ENCODE measurements at regions not wholly inside any gene's neighbourhood (a gene's known extent, or its start where the extent isn't known, plus 50 kb on each side); places are given as distances from the start of the nearest gene placed in this dataset.

GRCh38 chr5:161112371-161112770 lies 260.4 kb upstream of the ATP10B start:
- no peak for DNase-seq
- no peaks in the 10 kb centered on the region for H3K36me3 Mint-ChIP-seq
- H3K4me3 ChIP-seq (ENCODE audit: low read depth, low read length) = no peak overlapping the region
- H3K4me1 ChIP-seq (ENCODE audit: control insufficient read depth, insufficient read depth, low read length, poor library complexity, severe bottlenecking) = no peaks in the 10 kb centered on the region
- no peaks in the 10 kb centered on the region for H3K27me3 ChIP-seq (ENCODE audit: control insufficient read depth, insufficient read depth, low read length)
- peaks cover 0 to 4% (median 0%) of the 10 kb centered on the region in 7 donors for H3K9me3 Mint-ChIP-seq
- H3K36me3 ChIP-seq (ENCODE audit: control insufficient read depth, insufficient read depth, low read length) = no peaks in the 10 kb centered on the region
- H3K27ac ChIP-seq (ENCODE audit: insufficient read depth, low read length, poor library complexity, severe bottlenecking) = no peak overlapping the region
- no peak overlapping the region for H3K4me3 Mint-ChIP-seq
- H3K4me1 Mint-ChIP-seq = no peaks in the 10 kb centered on the region
- H3K9me3 ChIP-seq (ENCODE audit: control insufficient read depth in 2 of 2, low read length in 2 of 2) = no peaks in the 10 kb centered on the region
- H3K27me3 Mint-ChIP-seq = peaks cover 4% of the 10 kb centered on the region
- no peak overlapping the region for H3K27ac Mint-ChIP-seq
- ATAC-seq (ENCODE audit: low read depth in 2 of 2) = no peak

- H3K9me3 Mint-ChIP-seq = peaks cover 0 to 1% (median 0%) of the 10 kb centered on the region in 7 donors
- no peak overlapping the region for H3K27ac Mint-ChIP-seq
- H3K36me3 ChIP-seq (ENCODE audit: control insufficient read depth, insufficient read depth, low read length) = no peaks in the 10 kb centered on the region
- no peak overlapping the region for H3K4me3 ChIP-seq (ENCODE audit: low read depth, low read length)
- ATAC-seq (ENCODE audit: low read depth in 2 of 2) = no peak
- no peaks in the 10 kb centered on the region for H3K27me3 ChIP-seq (ENCODE audit: control insufficient read depth, insufficient read depth, low read length)
- no peak for DNase-seq
- H3K36me3 Mint-ChIP-seq = no peaks in the 10 kb centered on the region
- H3K4me1 Mint-ChIP-seq = no peaks in the 10 kb centered on the region
- no peaks in the 10 kb centered on the region for H3K4me1 ChIP-seq (ENCODE audit: control insufficient read depth, insufficient read depth, low read length, poor library complexity, severe bottlenecking)
- H3K27me3 Mint-ChIP-seq = peaks cover 4% of the 10 kb centered on the region
- no peak overlapping the region for H3K27ac ChIP-seq (ENCODE audit: insufficient read depth, low read length, poor library complexity, severe bottlenecking)
- no peak overlapping the region for H3K4me3 Mint-ChIP-seq
- no peaks in the 10 kb centered on the region for H3K9me3 ChIP-seq (ENCODE audit: control insufficient read depth in 2 of 2, low read length in 2 of 2)
Observed at GRCh38 chr5:161105525-161105924, 253.5 kb upstream of the ATP10B start.

DNA sequence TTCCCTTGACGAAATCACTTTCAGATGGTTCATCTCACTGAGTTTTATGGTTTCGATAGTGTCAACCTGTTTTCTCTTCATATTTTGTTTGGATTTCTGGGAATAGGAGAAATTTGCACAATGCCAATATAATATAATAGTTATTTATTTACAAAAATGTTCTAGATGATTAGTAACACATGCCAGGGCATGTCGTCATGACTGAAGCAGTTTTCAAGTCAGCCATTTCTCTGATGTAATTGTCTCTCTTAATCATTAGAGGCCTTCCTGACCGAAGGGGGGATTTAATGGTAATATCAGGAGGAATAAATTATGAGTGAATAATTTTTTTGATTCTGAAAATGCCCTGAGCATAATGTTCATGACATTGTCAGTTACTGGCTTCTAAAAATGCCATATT lies 246.5 kb upstream of the ATP10B start:
- no peaks in the 10 kb centered on the region for H3K9me3 ChIP-seq (ENCODE audit: control insufficient read depth in 2 of 2, low read length in 2 of 2)
- peaks cover 3% of the 10 kb centered on the region for H3K27me3 ChIP-seq (ENCODE audit: control insufficient read depth, insufficient read depth, low read length)
- no peaks in the 10 kb centered on the region for H3K36me3 ChIP-seq (ENCODE audit: control insufficient read depth, insufficient read depth, low read length)
- Mint-ChIP-seq H3K9me3 (no peaks in the 10 kb centered on the region), H3K27ac (no peak overlapping the region), H3K27me3 (peaks cover 4% of the 10 kb centered on the region), H3K36me3 (no peaks in the 10 kb centered on the region), H3K4me3 (no peak overlapping the region), H3K4me1 (no peaks in the 10 kb centered on the region)
- no peak overlapping the region for H3K4me3 ChIP-seq (ENCODE audit: low read depth, low read length)
- ATAC-seq (ENCODE audit: low read depth in 2 of 2) (no peak), DNase-seq (no peak)
- no peaks in the 10 kb centered on the region for H3K4me1 ChIP-seq (ENCODE audit: control insufficient read depth, insufficient read depth, low read length, poor library complexity, severe bottlenecking)
- H3K27ac ChIP-seq (ENCODE audit: insufficient read depth, low read length, poor library complexity, severe bottlenecking) = no peak overlapping the region

DNA sequence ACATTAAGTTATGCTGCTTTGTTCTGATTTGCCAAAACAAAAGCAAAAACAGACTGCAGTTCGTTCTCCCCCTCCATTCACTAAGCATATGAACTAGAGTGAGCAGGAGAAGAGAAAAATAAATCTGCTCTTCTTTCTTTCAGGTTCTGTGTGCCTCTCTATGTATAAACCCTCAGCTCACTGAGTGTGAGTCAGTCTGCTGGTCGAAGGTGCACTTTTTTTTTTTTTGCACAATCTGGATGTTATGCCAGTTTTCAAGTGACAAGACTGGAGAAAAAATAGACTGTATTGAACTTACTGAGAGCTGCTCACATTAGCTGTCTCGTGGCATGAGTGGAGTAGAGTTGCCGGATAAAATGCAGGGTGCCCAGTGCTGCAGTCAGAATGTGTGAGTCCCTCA lies 244.6 kb upstream of the ATP10B start:
- H3K4me3 ChIP-seq (ENCODE audit: low read depth, low read length) = no peak overlapping the region
- Mint-ChIP-seq H3K4me3 (no peak overlapping the region), H3K27me3 (peaks cover 4% of the 10 kb centered on the region), H3K36me3 (no peaks in the 10 kb centered on the region), H3K9me3 (no peaks in the 10 kb centered on the region), H3K27ac (no peak overlapping the region), H3K4me1 (no peaks in the 10 kb centered on the region)
- peaks cover 3% of the 10 kb centered on the region for H3K27me3 ChIP-seq (ENCODE audit: control insufficient read depth, insufficient read depth, low read length)
- no peak overlapping the region for H3K27ac ChIP-seq (ENCODE audit: insufficient read depth, low read length, poor library complexity, severe bottlenecking)
- no peak for DNase-seq
- no peak for ATAC-seq (ENCODE audit: low read depth in 2 of 2)
- no peaks in the 10 kb centered on the region for H3K4me1 ChIP-seq (ENCODE audit: control insufficient read depth, insufficient read depth, low read length, poor library complexity, severe bottlenecking)
- H3K36me3 ChIP-seq (ENCODE audit: control insufficient read depth, insufficient read depth, low read length) = no peaks in the 10 kb centered on the region
- H3K9me3 ChIP-seq (ENCODE audit: control insufficient read depth in 2 of 2, low read length in 2 of 2) = no peaks in the 10 kb centered on the region

GRCh38 chr5:161095953-161096352 lies 243.9 kb upstream of the ATP10B start:
- Mint-ChIP-seq H3K4me1 (no peaks in the 10 kb centered on the region), H3K27me3 (peaks cover 4% of the 10 kb centered on the region), H3K27ac (no peak overlapping the region), H3K4me3 (no peak overlapping the region), H3K9me3 (no peaks in the 10 kb centered on the region), H3K36me3 (no peaks in the 10 kb centered on the region)
- Histone ChIP-seq H3K4me3 (ENCODE audit: low read depth, low read length) (no peak overlapping the region), H3K4me1 (ENCODE audit: control insufficient read depth, insufficient read depth, low read length, poor library complexity, severe bottlenecking) (no peaks in the 10 kb centered on the region), H3K27me3 (ENCODE audit: control insufficient read depth, insufficient read depth, low read length) (peaks cover 3% of the 10 kb centered on the region), H3K27ac (ENCODE audit: insufficient read depth, low read length, poor library complexity, severe bottlenecking) (no peak overlapping the region), H3K9me3 (ENCODE audit: control insufficient read depth in 2 of 2, low read length in 2 of 2) (no peaks in the 10 kb centered on the region), H3K36me3 (ENCODE audit: control insufficient read depth, insufficient read depth, low read length) (no peaks in the 10 kb centered on the region)
- ATAC-seq (ENCODE audit: low read depth in 2 of 2) (no peak), DNase-seq (no peak)

DNA sequence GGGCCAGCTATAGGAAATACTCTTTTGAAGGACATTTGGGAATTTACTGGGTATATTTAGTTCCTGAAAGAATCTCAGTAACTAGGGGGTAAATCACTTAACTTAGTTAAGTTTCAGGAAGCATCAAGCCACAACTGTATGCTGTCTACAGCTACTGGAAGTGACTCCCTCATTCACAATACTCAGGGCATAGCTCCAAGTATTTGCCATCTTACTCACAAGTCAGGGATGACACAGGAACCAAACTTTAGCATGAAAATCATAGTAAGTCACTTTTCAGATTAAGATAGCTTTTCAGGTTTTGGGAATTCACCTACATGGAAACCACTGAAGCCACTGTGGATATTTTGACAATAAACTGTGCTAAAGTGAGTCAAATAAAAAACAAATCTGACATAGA lies 242.4 kb upstream of the ATP10B start:
- no peaks in the 10 kb centered on the region for H3K4me1 ChIP-seq (ENCODE audit: control insufficient read depth, insufficient read depth, low read length, poor library complexity, severe bottlenecking)
- Mint-ChIP-seq H3K27ac (no peak overlapping the region), H3K9me3 (peaks cover 0 to 1% (median 0%) of the 10 kb centered on the region in 7 donors), H3K27me3 (peaks cover 4% of the 10 kb centered on the region), H3K4me1 (no peaks in the 10 kb centered on the region), H3K36me3 (no peaks in the 10 kb centered on the region), H3K4me3 (no peak overlapping the region)
- H3K9me3 ChIP-seq (ENCODE audit: control insufficient read depth in 2 of 2, low read length in 2 of 2) = no peaks in the 10 kb centered on the region
- no peak overlapping the region for H3K4me3 ChIP-seq (ENCODE audit: low read depth, low read length)
- H3K27me3 ChIP-seq (ENCODE audit: control insufficient read depth, insufficient read depth, low read length) = peaks cover 3% of the 10 kb centered on the region
- H3K36me3 ChIP-seq (ENCODE audit: control insufficient read depth, insufficient read depth, low read length) = no peaks in the 10 kb centered on the region
- no peak overlapping the region for H3K27ac ChIP-seq (ENCODE audit: insufficient read depth, low read length, poor library complexity, severe bottlenecking)
- ATAC-seq (ENCODE audit: low read depth in 2 of 2) = no peak
- DNase-seq = no peak

- Mint-ChIP-seq H3K36me3 (no peaks in the 10 kb centered on the region), H3K4me1 (no peaks in the 10 kb centered on the region), H3K9me3 (peaks cover 0 to 5% (median 0%) of the 10 kb centered on the region in 7 donors), H3K27me3 (peaks cover 8% of the 10 kb centered on the region), H3K27ac (no peak overlapping the region), H3K4me3 (no peak overlapping the region)
- no peaks in the 10 kb centered on the region for H3K9me3 ChIP-seq (ENCODE audit: control insufficient read depth in 2 of 2, low read length in 2 of 2)
- no peak for ATAC-seq (ENCODE audit: low read depth in 2 of 2)
- H3K27ac ChIP-seq (ENCODE audit: insufficient read depth, low read length, poor library complexity, severe bottlenecking) = no peak overlapping the region
- DNase-seq = no peak
- no peak overlapping the region for H3K4me3 ChIP-seq (ENCODE audit: low read depth, low read length)
- H3K27me3 ChIP-seq (ENCODE audit: control insufficient read depth, insufficient read depth, low read length) = peaks cover 3% of the 10 kb centered on the region
- H3K36me3 ChIP-seq (ENCODE audit: control insufficient read depth, insufficient read depth, low read length) = no peaks in the 10 kb centered on the region
- no peaks in the 10 kb centered on the region for H3K4me1 ChIP-seq (ENCODE audit: control insufficient read depth, insufficient read depth, low read length, poor library complexity, severe bottlenecking)
Observed at GRCh38 chr5:161093100-161093499, 241.1 kb upstream of the ATP10B start.

DNA sequence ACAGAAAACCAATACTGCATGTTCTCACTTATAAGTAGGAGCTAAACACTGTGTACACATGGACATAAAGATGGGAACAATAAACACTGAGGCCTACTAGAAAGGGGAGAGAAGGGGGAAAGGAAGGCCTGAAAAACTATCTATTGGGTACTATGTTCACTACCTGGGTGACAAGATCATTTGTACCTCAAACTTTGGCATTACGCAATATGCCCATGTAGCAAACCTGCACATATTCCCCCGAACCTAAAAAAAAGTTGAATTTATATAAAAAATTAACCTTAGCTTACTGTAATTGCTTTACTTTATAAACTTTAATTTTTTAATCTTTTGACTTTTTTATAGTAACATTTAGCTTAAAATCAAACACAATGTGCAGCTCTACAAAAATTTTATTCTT lies 237.6 kb upstream of the ATP10B start:
- ATAC-seq (ENCODE audit: low read depth in 2 of 2) = no peak
- peaks cover 0 to 5% (median 0%) of the 10 kb centered on the region in 7 donors for H3K9me3 Mint-ChIP-seq
- no peaks in the 10 kb centered on the region for H3K27me3 ChIP-seq (ENCODE audit: control insufficient read depth, insufficient read depth, low read length)
- no peak overlapping the region for H3K27ac ChIP-seq (ENCODE audit: insufficient read depth, low read length, poor library complexity, severe bottlenecking)
- no peaks in the 10 kb centered on the region for H3K4me1 ChIP-seq (ENCODE audit: control insufficient read depth, insufficient read depth, low read length, poor library complexity, severe bottlenecking)
- no peaks in the 10 kb centered on the region for H3K9me3 ChIP-seq (ENCODE audit: control insufficient read depth in 2 of 2, low read length in 2 of 2)
- H3K27me3 Mint-ChIP-seq = peaks cover 8% of the 10 kb centered on the region
- H3K27ac Mint-ChIP-seq = no peak overlapping the region
- H3K4me3 Mint-ChIP-seq = no peak overlapping the region
- no peaks in the 10 kb centered on the region for H3K36me3 Mint-ChIP-seq
- no peaks in the 10 kb centered on the region for H3K36me3 ChIP-seq (ENCODE audit: control insufficient read depth, insufficient read depth, low read length)
- no peaks in the 10 kb centered on the region for H3K4me1 Mint-ChIP-seq
- no peak overlapping the region for H3K4me3 ChIP-seq (ENCODE audit: low read depth, low read length)
- DNase-seq = no peak
